ENCODE measurements at regions not wholly inside any gene's neighbourhood (a gene's known extent, or its start where the extent isn't known, plus 50 kb on each side); places are given as distances from the start of the nearest gene placed in this dataset.
"Not testable (repeated sequence)": the region's sequence is repeated elsewhere in the genome, so short reads cannot be mapped to it uniquely, and the experiment has no call there.

- no peak overlapping the region for H3K4me3 ChIP-seq (ENCODE audit: low read depth, low read length)
- TF ChIP-seq CTCF (IDR thresholded peaks at IDR 0.05; ENCODE audit: low read depth, low read length, missing control alignments) = no peak
- DNase-seq (ENCODE audit: low read depth) = no peak
Measured at GRCh38 chr17:13154398-13154797, 136.6 kb upstream of the ELAC2 start.

GRCh38 chr17:13153036-13153435 is 135.2 kb upstream of the ELAC2 start:
- DNase-seq (ENCODE audit: low read depth) = no peak
- H3K4me3 ChIP-seq (ENCODE audit: low read depth, low read length) = no peak overlapping the region
- TF ChIP-seq CTCF (IDR thresholded peaks at IDR 0.05; ENCODE audit: low read depth, low read length, missing control alignments) = no peak

GRCh38 chr17:13152501-13152900 is 134.7 kb upstream of the ELAC2 start:
- H3K4me3 ChIP-seq (ENCODE audit: low read depth, low read length) = no peak overlapping the region
- TF ChIP-seq CTCF (IDR thresholded peaks at IDR 0.05; ENCODE audit: low read depth, low read length, missing control alignments) = no peak
- DNase-seq (ENCODE audit: low read depth) = no peak

DNA sequence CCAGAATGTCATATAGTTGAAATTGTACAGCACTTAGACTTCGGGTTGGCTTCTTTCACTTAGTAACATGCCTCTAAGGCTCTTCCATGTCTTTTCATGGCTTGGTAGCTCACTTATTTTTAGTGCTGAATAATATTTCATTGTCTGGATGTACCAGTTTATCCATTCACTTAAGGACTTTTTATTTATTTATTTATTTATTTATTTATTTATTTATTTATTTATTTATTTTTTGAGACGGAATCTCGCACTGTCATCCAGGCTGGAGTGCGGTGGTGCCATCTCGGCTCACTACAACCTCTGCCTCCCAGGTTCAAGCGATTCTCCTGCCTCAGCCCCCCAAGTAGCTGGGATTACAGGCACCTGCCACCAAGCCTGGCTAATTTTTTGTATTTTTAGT is 132.9 kb upstream of the ELAC2 start:
- not testable (repeated sequence) for DNase-seq (ENCODE audit: low read depth); H3K4me3 ChIP-seq (ENCODE audit: low read depth, low read length)

- DNase-seq (ENCODE audit: low read depth) = no peak
- no peak overlapping the region for H3K4me3 ChIP-seq (ENCODE audit: low read depth, low read length)
- no peak for TF ChIP-seq CTCF (IDR thresholded peaks at IDR 0.05; ENCODE audit: low read depth, low read length, missing control alignments)
Measured at GRCh38 chr17:13143001-13143400, 125.2 kb upstream of the ELAC2 start.

DNA sequence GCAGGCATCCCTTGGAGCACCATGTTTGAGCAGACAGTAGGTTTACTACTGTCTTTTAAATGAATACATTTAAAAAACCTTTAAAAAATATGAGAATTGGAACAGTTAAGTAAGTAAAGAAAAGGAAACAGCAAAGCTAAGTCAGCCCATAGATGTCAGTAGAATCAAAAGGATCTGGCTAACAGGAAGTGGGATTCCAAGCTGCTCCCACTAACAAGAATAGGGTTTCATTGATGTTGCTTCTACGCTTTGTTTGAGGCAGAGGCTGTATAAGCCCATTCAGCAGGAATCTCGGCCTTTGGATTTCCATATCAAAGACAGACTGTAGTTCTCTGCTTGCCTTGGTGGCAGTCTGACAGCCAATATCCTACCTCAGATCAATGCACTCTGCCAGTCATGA is 122.9 kb upstream of the ELAC2 start:
- H3K4me3 ChIP-seq (ENCODE audit: low read depth, low read length) = no peak overlapping the region
- no peak for TF ChIP-seq CTCF (IDR thresholded peaks at IDR 0.05; ENCODE audit: low read depth, low read length, missing control alignments)
- DNase-seq (ENCODE audit: low read depth) = no peak

DNA sequence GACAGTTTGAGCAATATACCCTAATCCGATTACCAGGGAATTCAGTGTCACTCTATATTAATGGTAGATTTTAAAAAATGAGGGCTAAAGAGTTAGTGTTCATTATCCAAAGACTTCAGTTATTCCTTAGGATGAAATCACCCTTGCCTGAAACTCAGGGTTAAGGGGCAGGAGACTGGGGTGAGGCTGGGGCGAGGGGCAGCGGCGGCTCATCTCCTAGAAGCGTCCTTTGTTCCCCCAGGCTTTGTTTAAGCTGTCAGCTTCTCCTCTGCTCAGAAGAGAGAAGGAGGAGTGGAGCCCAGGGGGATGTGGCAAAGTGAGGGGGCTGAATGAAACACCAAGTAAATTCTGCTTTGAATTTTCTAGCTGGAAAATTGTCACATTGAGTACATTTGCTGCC is 117.7 kb upstream of the ELAC2 start:
- TF ChIP-seq CTCF (IDR thresholded peaks at IDR 0.05; ENCODE audit: low read depth, low read length, missing control alignments) = no peak
- H3K4me3 ChIP-seq (ENCODE audit: low read depth, low read length) = no peak overlapping the region
- DNase-seq (ENCODE audit: low read depth) = no peak

DNA sequence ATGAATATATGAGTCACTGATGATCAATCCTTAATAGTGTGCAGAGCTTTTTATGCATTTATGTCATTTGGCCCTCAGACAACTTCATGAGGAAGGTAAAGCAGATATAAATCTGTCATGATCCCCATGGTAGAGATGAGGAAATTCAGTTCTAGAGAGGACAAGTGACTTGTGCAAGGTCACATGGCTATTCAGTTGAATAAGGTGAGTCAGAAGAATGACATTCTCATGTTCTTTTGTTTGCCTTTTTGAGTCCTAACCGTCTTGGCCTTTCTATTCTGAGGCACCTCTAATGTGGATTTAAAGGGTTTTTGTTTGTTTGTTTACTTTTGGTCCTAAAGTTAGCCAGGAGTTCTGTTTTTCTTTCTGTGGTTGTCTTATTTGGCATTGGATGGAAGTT is 116.2 kb upstream of the ELAC2 start:
- TF ChIP-seq CTCF (IDR thresholded peaks at IDR 0.05; ENCODE audit: low read depth, low read length, missing control alignments) = no peak
- H3K4me3 ChIP-seq (ENCODE audit: low read depth, low read length) = no peak overlapping the region
- no peak for DNase-seq (ENCODE audit: low read depth)

All from GM12864 (cell line).